Endodermal cell (in vitro differentiated cells): ENCODE measurements at regions not wholly inside any gene's neighbourhood (a gene's known extent, or its start where the extent isn't known, plus 50 kb on each side); places are given as distances from the start of the nearest gene placed in this dataset.

Source experiments
- DNase-seq: peaks from one replicate; pipeline ENCODE4 v3.0.0-alpha.2; 2017
- H3K27ac ChIP-seq: 2 replicates; pipeline ENCODE4 v1.5.1; 2013; ENCODE audit warnings: mild to moderate bottlenecking, low read depth, low read length, moderate library complexity
- H3K27me3 ChIP-seq: 2 replicates; pipeline ENCODE4 v1.6.1; 2013; ENCODE audit warnings: mild to moderate bottlenecking, low read length, moderate library complexity; ENCODE audit not compliant: insufficient read depth, control insufficient read depth, poor library complexity, severe bottlenecking
- H3K36me3 ChIP-seq: 2 replicates; pipeline ENCODE4 v1.7.0; 2013; ENCODE audit warnings: mild to moderate bottlenecking, low read length, moderate library complexity; ENCODE audit not compliant: control insufficient read depth, insufficient read depth
- H3K4me1 ChIP-seq: one replicate; pipeline ENCODE4 v1.7.0; 2013; ENCODE audit warnings: low read length; ENCODE audit not compliant: control insufficient read depth, insufficient read depth
- H3K4me3 ChIP-seq: 2 replicates; pipeline ENCODE4 v1.5.1; 2013; ENCODE audit warnings: mild to moderate bottlenecking, low read length, moderate library complexity
- H3K9ac ChIP-seq: 2 replicates; pipeline ENCODE4 v1.6.1; 2013; ENCODE audit warnings: mild to moderate bottlenecking, low read length, moderate library complexity; ENCODE audit not compliant: poor library complexity, severe bottlenecking; ENCODE audit errors: extremely low read depth
- H3K9me3 ChIP-seq: 2 replicates; pipeline ENCODE4 v1.6.1; 2013; ENCODE audit warnings: mild to moderate bottlenecking, low read length, moderate library complexity; ENCODE audit not compliant: control insufficient read depth
- H3K27ac Mint-ChIP-seq: 2 replicates; pipeline ENCODE4 v1.8.0; 2020; ENCODE audit warnings: mixed read lengths
- H3K27me3 Mint-ChIP-seq: 2 replicates; pipeline ENCODE4 v1.8.0; 2021; ENCODE audit warnings: mild to moderate bottlenecking, mixed read lengths; ENCODE audit not compliant: insufficient read depth
- H3K36me3 Mint-ChIP-seq: 2 replicates; pipeline ENCODE4 v1.8.0; 2020; ENCODE audit warnings: low read depth, mixed read lengths
- H3K4me1 Mint-ChIP-seq: 2 replicates; pipeline ENCODE4 v1.8.0; 2020; ENCODE audit warnings: mixed read lengths
- H3K4me3 Mint-ChIP-seq: 2 replicates; pipeline ENCODE4 v1.8.0; 2020; ENCODE audit warnings: mild to moderate bottlenecking, moderate library complexity, mixed read lengths
- H3K9me3 Mint-ChIP-seq: 2 replicates; pipeline ENCODE4 v1.8.0; 2020; ENCODE audit warnings: mild to moderate bottlenecking, mixed read lengths
- CTCF ChIP-seq: fragments of 200-600 bp; sonication (generic); conservative IDR thresholded peaks from 2 replicates; pipeline ENCODE4 v1.5.0; 2021; ENCODE audit warnings: antibody characterized with exemption, mild to moderate bottlenecking
- WGBS, 2 experiments: methylation state at CpG; one replicate each; pipeline versions ENCODE4 v1.1.5 to v1.1.7; 2013; ENCODE audit warnings: missing lambda C conversion rate in 2 of 2, mixed read lengths in 1 of 2; ENCODE audit not compliant: insufficient coverage in 1 of 2, insufficient read length in 1 of 2; 5-methylcytosine and 5-hydroxymethylcytosine counted together

- 13% methylated on average over 4 of the region's 4 CpGs; no CpG with 5 or more reads in 1 of the 2 experiments for WGBS, 2 experiments
- Histone ChIP-seq H3K9ac (no peak overlapping the region), H3K9me3 (peaks cover 11% of the 10 kb centered on the region), H3K4me1 (peaks cover 2% of the 10 kb centered on the region), H3K4me3 (no peak overlapping the region), H3K36me3 (no peaks in the 10 kb centered on the region), H3K27me3 (no peaks in the 10 kb centered on the region), H3K27ac (no peak overlapping the region)
- Mint-ChIP-seq H3K9me3 (peaks cover 16% of the 10 kb centered on the region), H3K4me1 (peaks cover 13% of the 10 kb centered on the region), H3K27ac (no peak overlapping the region), H3K27me3 (no peaks in the 10 kb centered on the region), H3K36me3 (peaks cover 3% of the 10 kb centered on the region), H3K4me3 (no peak overlapping the region)
- no peak for TF ChIP-seq CTCF
- peak; percentile 68 for DNase-seq
Observed at GRCh38 chr11:87493516-87493915, 455.8 kb downstream of the TMEM135 start.

DNA sequence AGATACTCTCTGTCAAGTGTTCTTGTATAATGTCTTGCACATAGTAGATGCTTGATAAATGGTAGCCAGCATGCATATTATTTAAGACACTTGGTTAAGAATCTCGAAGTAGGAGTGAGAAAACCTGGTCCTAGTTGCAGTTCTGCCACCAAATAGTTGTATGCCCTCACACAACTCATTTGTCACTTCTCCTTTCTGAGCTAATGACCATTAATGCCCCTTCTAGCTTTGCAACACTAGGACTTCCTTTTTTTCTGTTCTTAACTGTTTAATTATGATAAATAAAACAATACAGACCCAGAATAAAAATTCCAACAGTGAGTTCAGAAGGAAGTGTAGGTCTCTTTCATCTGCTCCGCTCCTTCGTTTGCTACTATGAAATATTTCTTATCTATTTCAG, 453.6 kb downstream of the TMEM135 start:
- H3K4me3 ChIP-seq = no peak overlapping the region
- no peaks in the 10 kb centered on the region for H3K36me3 ChIP-seq
- H3K27ac ChIP-seq = no peak overlapping the region
- DNase-seq = no peak
- H3K4me1 ChIP-seq = peaks cover 2% of the 10 kb centered on the region
- TF ChIP-seq CTCF = no peak
- 94% methylated on average over 1 of the region's 3 CpGs; no CpG with 5 or more reads in 1 of the 2 experiments for WGBS, 2 experiments
- Mint-ChIP-seq H3K9me3 (peaks cover 16% of the 10 kb centered on the region), H3K27ac (no peak overlapping the region), H3K27me3 (no peaks in the 10 kb centered on the region), H3K4me3 (no peak overlapping the region), H3K4me1 (peaks cover 13% of the 10 kb centered on the region), H3K36me3 (peaks cover 3% of the 10 kb centered on the region)
- H3K27me3 ChIP-seq = no peaks in the 10 kb centered on the region
- H3K9me3 ChIP-seq = peaks cover 11% of the 10 kb centered on the region
- no peak overlapping the region for H3K9ac ChIP-seq

- Mint-ChIP-seq H3K4me3 (no peak overlapping the region), H3K27me3 (no peaks in the 10 kb centered on the region), H3K9me3 (peaks cover 13% of the 10 kb centered on the region), H3K27ac (no peak overlapping the region), H3K36me3 (peaks cover 2% of the 10 kb centered on the region), H3K4me1 (peaks cover 13% of the 10 kb centered on the region)
- DNase-seq = no peak
- no peaks in the 10 kb centered on the region for H3K27me3 ChIP-seq
- TF ChIP-seq CTCF = no peak
- no peaks in the 10 kb centered on the region for H3K36me3 ChIP-seq
- no peak overlapping the region for H3K4me3 ChIP-seq
- H3K9me3 ChIP-seq = peaks cover 8% of the 10 kb centered on the region
- no peak overlapping the region for H3K9ac ChIP-seq
- no peak overlapping the region for H3K27ac ChIP-seq
- H3K4me1 ChIP-seq = peaks cover 2% of the 10 kb centered on the region
Observed at GRCh38 chr11:87490671-87491070, 452.9 kb downstream of the TMEM135 start.
